Hindlimb muscle (tissue), 1 donor: ENCODE measurements at regions not wholly inside any gene's neighbourhood (a gene's known extent, or its start where the extent isn't known, plus 50 kb on each side); places are given as distances from the start of the nearest gene placed in this dataset.
A peak's percentile ranks its signal among the peaks of the same experiment; 100 is the strongest.
"Not testable (repeated sequence)": the region's sequence is repeated elsewhere in the genome, so short reads cannot be mapped to it uniquely, and the experiment has no call there.

Source experiments
- DNase-seq: peaks from one replicate; pipeline ENCODE4 v3.0.0-alpha.2; 2013

DNA sequence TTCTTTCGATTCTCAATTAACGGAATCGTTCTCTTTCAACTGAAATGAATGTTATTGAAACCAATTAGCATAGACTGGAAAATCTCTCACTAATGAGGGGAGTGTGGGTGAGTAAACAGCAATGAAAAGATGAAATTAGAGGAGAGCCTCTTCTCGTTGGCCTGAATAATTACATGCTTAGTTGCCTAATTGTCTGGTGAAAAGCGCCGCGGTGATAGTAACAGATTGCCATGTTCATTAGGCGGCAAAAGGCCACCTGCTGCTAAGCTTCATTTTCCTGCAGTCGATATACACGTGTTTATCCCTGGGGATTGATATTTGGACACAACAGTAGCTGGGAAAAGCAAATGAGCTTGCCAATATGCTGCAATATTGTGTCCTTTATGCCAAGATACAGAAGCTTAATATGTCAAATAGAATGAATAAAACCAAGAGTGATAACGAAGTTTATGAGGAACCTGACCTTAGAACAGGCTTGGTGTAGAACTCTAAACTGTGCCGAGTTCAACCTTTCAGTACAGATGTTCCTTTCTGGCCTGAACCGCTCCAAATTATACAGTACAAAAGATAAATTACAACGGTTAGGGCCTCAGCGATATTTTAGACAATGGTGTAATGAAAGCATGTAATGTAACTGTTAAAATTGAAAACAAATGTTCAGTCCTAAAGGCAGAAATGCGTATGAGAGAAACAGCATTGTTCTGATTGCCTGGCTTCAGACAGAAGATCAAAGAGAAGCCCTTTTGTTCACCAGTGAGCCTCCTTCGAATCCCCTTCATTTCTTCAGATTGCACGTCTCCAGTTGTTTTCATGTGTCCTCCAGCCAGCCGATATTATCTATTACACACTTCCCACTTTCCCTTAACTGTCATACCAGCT is 185.2 kb downstream of the SHOX2 start:
- peak; percentile 25 for DNase-seq

DNA sequence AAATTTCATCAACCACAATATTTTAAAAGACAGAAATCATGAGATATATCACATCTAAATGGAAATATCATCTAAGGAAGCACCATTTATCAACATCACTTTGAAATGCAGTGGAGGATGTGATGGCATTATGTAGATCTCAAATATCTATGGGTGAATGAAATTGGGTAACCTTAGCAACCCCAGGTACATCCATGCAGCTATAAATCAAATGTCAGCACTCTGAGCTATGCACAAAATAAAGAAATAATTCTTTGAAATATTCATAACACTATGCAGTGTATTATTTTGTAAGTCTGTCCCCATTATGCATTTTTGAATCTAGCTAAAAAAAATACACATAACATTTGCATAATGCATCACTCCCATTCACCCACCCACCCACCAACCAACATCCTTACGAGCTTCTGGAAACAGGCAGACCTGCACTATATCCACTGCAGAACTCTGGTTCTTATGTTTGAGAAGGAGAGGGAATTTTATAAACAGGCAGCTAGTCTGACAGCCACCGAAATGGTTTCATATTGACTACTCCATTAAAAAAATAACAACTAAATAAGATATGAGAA is 186.8 kb downstream of the SHOX2 start:
- DNase-seq: no peak

- no peak for DNase-seq
These were observed 187.8 kb downstream of the SHOX2 start for GRCh38 chr3:157918402-157918801.

GRCh38 chr3:157916672-157917071 is 189.5 kb downstream of the SHOX2 start:
- DNase-seq: no peak

DNA sequence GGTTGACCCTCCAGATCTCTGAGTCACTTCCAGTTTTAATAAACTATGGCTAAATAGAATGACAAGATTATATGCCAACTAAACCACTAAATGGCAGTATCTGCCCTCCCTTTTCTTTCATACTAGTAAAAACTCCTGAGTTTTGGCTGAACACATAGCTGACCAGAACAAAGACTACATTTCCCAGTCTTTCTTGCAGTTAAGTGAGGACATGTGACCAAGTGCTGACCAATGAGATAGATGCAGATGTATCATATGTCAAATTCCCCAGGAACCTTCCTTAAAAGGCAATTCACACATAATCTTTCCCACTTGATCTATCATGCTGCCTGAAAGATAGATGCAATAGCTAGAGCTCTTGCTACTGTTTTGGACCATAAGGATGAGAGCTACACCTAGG is 191.3 kb downstream of the SHOX2 start:
- DNase-seq: no peak

GRCh38 chr3:157913741-157914150 is 192.5 kb downstream of the SHOX2 start:
- DNase-seq: no peak

DNA sequence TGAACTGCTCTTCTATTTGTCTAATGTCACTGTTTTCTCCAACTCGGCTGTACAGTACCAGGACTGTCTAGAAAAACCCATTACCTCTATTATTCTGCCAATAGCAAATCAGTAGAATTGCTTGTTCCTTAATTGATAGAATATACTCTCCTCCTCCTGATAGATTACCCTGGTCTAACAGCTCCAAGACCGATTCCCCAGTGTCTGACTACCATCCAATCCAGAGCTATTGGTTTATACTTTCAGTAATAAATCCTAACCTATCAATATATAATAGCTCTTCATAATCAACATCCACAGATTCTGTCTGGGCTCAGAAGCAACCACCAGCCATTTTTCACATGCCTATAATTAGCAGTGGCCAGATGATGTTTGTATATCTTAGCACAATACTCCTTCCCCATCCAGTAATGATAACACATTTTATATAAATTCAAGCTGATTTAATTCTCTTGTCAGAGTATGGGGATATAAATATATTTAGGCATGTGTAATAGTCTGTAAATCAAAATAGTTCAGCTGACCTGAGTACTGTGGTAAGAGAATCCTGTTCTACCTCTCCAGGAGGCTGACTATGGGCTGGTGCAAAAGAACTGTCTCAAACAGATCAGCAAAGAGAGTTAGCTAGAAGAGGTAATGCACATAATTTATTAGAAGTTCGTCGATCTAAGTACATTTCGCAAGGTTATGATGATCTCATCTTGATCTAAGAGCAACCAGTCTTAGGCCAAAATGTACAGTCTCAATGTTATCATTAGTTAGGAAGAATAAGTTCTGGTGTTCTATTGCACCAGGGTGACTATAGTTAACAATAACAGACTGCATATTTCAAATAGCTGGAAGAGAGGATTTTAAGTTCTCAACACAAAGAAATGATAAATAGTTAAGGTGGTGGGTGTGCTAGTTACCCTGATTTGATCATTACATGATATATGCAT is 193.4 kb downstream of the SHOX2 start:
- no peak for DNase-seq

GRCh38 chr3:157906627-157907026 is 199.6 kb downstream of the SHOX2 start:
- DNase-seq: no peak

DNA sequence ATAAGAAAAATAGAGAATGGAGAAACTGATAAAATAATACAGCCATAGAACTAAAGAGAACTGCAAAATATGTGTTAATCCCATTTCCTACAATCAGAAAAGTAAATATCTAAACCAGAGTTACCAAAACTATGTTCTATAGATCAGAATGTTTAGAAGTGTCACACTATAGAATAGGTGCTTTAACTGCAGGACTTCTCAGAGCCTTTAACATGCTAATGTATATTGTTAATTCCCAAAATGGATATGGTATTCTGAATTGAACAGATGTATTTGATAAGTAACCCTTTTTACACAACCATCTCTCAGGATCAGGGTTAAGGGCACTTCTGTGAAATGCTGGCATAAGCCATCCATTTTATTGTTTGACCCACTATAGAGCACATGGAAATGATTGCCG is 200.3 kb downstream of the SHOX2 start:
- no peak for DNase-seq

DNA sequence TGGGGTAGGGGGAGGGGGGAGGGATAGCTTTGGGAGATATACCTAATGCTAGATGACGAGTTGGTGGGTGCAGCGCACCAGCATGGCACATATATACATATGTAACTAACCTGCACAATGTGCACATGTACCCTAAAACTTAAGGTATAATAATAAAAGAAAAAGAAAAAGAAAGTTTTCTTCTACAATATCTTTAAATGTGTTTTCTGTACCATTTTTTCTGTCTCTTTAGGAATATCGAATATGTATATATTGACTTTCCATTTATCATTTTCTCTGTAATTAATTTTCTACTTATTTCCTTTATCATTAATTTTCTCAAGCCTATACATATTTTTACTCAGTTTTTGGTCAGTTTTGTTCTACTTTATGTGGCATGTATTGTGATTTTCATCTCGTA is 203.5 kb downstream of the SHOX2 start:
- not testable (repeated sequence) for DNase-seq

DNA sequence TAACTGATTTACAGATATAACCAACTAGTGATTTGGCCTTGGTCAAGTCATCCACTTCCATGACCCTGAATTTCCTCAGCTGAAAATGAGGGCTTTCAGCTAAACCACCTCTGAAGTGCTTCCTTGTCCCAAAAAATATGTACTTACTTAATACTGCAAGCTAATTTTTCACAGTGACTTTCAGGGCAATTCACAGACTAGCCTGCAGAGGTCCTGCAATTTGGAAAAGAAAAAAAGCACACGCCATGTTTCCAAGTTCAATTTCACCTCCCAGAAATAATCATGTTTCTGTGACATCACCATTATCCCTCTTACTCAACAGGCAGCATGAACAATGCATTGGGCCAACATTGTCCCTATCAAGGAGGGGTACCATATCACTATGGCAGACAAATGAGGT is 218.2 kb downstream of the SHOX2 start:
- DNase-seq: no peak

GRCh38 chr3:157876556-157876955 is 229.7 kb downstream of the SHOX2 start:
- DNase-seq: no peak

DNA sequence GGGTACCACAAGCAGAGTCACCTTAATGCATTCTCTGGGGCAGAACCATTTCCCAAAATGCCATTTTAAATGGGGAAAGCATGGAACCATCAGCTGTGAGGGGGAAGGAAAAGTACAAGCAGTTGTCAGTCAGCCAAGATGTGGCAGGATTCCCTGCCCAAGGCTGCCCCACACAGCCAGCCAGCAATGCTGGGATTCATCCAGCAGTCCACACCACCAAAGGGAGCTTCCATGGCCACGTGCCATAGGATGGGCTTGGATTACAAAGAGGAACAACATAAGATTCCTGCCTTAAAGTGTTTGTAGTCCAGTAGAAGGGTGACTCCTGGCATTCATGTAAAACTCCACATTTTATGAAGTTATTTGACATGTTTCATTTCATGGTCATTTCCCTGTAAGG is 233.3 kb downstream of the SHOX2 start:
- DNase-seq: no peak

- DNase-seq: no peak
These were observed 234.3 kb downstream of the SHOX2 start for GRCh38 chr3:157871838-157872460.

- DNase-seq: no peak
These were observed 235.0 kb downstream of the SHOX2 start for GRCh38 chr3:157871248-157871647.

DNA sequence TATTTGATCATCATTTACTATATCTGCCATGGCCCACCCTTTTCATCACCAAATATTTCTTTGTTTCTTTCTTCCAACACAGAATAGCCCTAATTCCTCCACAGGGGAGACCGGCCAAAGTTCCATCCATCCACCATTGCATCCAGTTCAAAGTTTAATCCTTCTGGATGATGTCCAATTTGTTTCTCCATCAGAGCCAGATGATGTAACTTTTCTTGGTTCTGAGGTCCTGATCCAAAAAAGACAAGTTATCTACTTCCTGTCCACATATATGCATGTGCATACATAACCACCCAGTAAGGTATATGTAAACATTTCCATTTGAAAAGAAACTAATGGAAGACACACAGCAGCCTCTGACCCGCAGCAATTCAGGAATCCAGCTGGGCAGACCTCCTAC is 237.3 kb downstream of the SHOX2 start:
- DNase-seq: peak; percentile 63

DNA sequence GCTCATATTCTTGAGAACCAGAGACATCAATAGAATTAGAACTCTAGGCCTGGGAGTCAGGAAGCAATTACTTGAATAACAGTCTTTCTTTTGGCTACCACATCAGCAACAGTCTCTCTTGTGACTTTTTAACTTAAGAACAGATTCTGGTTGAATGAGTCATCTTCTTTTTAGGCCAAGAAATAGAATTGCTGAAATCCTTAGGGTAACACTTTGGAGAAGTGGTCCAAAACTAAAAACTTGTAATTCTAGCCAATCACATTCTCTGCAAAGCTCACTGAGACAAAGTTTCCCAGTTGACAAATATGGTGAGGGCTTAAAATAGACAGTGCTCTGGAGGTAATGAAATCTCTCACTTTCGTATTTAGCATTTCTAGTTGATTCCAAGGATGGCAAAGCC is 238.0 kb downstream of the SHOX2 start:
- DNase-seq: peak; percentile 77

DNA sequence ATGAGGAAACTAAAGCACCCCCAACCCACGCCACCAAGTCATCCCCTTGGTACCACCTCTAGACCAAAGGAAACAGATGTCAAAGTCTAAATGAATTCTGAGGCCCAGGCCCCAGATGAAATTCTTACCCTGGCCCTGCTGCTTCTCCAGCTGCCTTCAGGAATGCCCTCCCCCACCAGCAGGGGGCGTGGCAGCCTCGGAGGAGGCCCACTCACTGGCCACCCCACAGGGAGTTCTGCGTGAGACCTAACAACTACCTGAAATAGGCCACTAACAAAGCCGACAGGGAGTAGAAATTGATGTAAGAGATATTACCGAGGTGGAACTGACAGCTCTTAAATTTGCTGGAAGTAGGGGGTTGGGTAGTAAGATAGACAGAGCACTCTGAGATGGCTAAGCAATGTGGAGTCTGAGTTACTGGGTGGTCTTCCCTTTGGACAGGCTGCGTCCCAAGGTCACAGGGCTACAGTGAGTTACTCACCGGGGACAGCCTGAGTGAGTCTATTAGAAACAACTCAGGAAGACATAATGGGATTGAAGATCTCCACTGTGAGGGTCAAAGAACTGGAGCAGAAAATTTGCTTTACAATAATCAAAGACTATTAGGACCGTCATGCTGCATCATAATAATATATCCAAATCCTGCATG is 240.7 kb downstream of the SHOX2 start:
- DNase-seq: no peak

DNA sequence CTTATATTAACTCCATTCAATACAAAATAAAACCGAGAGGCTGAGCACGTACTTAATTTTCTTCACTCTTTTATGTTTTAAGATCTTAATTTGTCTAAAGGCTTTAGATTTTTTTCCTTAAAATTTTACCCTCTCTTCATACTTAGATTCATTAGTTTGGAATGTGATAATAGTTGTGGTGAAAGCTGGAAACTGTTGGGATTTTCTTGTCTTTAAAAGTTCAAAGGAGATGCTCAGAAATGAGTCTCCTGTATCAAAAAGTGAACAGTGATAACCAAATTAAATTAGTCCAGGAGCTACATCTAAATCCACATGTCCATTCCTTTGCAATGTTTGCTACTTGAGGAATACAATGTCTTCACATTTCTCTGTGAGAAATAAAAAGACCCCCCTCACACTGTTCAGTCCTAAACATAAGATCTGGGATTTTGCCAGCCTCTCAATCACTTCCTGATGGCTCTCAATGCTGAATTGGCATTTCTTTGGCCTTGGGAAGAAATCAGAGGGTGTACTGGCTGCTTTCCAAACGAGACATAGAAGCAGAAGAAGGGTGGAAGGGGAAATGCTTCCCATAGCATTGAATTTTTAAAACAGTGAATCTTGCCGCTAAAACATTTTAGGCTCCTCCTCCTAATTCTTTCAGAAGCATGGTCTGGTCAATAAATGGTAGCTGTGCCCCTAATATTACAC is 245.0 kb downstream of the SHOX2 start:
- no peak for DNase-seq

- DNase-seq: no peak
These were observed 246.7 kb downstream of the SHOX2 start for GRCh38 chr3:157859541-157859940.

- DNase-seq: no peak
These were observed 247.4 kb downstream of the SHOX2 start for GRCh38 chr3:157858821-157859220.

- DNase-seq: no peak
These were observed 248.8 kb downstream of the SHOX2 start for GRCh38 chr3:157857440-157857839.
